GM19452 (cell line): ENCODE measurements at regions not wholly inside any gene's neighbourhood (a gene's known extent, or its start where the extent isn't known, plus 50 kb on each side); places are given as distances from the start of the nearest gene placed in this dataset.

Experiments
- ATAC-seq: cut with Tn5 transposase; IDR thresholded peaks from one replicate; pipeline ENCODE4 v1.9.1; 2021; ENCODE audit not compliant: unreplicated experiment

DNA sequence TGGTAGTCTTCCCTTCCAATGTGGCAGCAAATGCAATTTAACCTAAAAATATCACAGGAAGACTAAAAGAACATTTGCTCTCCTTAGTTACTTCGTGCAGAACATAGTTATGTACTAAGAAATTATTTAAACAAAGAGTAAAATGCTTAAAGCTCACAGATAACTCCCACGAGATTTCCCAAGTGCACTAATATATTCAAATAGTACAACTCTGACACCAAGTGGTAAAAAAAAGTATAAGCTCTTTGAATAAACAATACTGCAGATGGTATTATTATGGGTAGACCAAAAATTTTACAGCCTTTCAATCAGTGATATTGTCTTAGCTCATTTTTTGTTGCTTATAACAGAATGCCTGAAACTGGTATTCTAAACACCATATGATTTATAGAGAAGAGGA, 52.8 kb upstream of the FILIP1 start:
- ATAC-seq = no peak

DNA sequence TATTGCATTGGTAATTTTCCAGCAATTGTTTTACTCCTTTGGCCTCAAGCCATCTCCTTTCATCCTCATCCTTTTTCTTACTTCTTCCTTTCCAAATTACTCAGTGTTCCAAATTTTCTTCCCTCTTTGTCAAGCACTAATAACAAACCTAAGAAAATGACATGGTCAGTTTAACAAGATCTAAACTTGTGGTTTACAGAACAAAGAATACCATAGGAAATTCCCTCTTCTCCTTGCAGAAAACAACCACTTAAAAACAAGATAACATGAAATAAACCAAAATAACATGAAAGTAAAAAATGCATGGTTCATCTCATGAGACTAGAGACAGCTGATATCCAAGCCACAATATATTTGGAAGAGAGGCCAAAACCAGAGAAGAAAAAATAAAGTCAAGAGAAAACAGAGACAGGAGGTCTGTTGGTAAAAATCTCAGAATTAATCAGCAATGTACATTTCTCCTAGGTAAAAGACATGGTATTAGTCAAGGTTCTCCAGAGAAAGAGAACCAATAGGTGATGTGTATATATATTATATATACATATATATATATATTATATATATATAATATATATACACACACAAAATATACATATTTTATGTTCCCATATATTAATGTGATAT, 51.0 kb upstream of the SENP6 start:
- ATAC-seq = no peak

DNA sequence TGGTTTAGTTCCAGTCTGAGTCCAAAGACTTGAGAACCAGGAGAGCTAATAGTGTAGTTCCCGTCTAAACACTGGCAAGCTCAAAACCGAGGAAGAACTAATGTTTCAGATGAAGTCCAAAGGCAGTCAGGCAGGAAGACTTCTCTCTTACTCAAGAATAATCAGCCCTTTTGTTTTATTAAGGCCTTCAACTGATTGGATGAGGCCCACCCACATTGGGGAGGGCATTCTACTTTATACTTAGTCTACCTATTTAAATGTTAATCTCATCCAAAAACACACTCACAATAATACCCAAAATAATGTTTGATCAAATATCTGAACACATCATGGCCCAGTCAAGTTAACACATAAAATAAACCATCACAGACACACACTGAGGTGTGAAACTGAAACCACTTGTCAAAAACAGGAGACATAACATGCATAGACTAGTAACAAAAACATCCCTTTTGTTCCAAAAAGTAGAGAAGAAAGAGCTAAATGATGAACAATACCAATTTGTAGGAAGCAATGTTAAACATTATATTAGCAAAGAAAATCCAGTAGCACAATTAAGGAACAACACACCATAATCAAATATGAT, 50.2 kb upstream of the SENP6 start:
- ATAC-seq = peak; percentile 49
